ENCODE measurements at regions not wholly inside any gene's neighbourhood (a gene's known extent, or its start where the extent isn't known, plus 50 kb on each side); places are given as distances from the start of the nearest gene placed in this dataset.
A peak's percentile ranks its signal among the peaks of the same experiment; 100 is the strongest.

- intact Hi-C loops (cut with DNase I; ENCODE audit: low total_unique reads) = no loop called here
- H3K27ac ChIP-seq = peak overlapping the region in 1 of 2 donors; percentile 60
- no peak for DNase-seq
- TF ChIP-seq, protein P1, sequence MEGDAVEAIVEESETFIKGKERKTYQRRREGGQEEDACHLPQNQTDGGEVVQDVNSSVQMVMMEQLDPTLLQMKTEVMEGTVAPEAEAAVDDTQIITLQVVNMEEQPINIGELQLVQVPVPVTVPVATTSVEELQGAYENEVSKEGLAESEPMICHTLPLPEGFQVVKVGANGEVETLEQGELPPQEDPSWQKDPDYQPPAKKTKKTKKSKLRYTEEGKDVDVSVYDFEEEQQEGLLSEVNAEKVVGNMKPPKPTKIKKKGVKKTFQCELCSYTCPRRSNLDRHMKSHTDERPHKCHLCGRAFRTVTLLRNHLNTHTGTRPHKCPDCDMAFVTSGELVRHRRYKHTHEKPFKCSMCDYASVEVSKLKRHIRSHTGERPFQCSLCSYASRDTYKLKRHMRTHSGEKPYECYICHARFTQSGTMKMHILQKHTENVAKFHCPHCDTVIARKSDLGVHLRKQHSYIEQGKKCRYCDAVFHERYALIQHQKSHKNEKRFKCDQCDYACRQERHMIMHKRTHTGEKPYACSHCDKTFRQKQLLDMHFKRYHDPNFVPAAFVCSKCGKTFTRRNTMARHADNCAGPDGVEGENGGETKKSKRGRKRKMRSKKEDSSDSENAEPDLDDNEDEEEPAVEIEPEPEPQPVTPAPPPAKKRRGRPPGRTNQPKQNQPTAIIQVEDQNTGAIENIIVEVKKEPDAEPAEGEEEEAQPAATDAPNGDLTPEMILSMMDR (IDR thresholded peaks at IDR 0.05) = no peak
- H3K36me3 ChIP-seq = peaks cover 0 to 80% (median 37%) of the 10 kb centered on the region in 3 donors
- no peaks in the 10 kb centered on the region for H3K9me3 ChIP-seq
- no peak overlapping the region for H3K4me3 ChIP-seq
- peaks cover 9 to 64% (median 52%) of the 10 kb centered on the region in 4 donors for H3K4me1 ChIP-seq
- H3K27me3 ChIP-seq = no peaks in the 10 kb centered on the region
These were observed 119.0 kb downstream of the RFLNA start for GRCh38 chr12:124413915-124414314.

DNA sequence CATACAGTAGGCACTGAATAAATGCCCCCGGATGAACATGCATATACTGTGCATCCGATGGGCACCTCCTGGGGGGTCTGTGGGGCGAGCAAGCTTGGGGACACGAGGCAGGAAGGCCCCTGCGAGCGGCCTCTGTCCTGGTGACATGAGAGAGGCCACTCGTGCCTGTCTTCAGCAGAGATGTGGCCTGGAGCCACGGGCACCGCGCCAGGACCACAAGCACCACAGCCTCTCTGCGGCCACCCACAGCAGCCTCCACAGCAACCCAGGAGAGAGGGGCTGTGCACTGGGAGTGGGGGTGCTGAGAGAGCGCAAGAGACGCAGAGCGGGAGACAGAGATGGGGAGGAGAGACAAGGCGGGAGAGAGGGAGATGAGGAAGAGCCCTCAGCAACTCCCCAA lies 118.5 kb downstream of the RFLNA start:
- TF ChIP-seq, protein P1 (IDR thresholded peaks at IDR 0.05) = no peak
- DNase-seq = no peak
- Histone ChIP-seq H3K4me3 (no peak overlapping the region), H3K27ac (peak overlapping the region; percentile 58 to 60), H3K9me3 (no peaks in the 10 kb centered on the region), H3K4me1 (peaks cover 9 to 59% (median 50%) of the 10 kb centered on the region in 4 donors), H3K27me3 (no peaks in the 10 kb centered on the region), H3K36me3 (peaks cover 0 to 80% (median 34%) of the 10 kb centered on the region in 3 donors)
- intact Hi-C loops (cut with DNase I; ENCODE audit: low total_unique reads) = no loop called here

DNA sequence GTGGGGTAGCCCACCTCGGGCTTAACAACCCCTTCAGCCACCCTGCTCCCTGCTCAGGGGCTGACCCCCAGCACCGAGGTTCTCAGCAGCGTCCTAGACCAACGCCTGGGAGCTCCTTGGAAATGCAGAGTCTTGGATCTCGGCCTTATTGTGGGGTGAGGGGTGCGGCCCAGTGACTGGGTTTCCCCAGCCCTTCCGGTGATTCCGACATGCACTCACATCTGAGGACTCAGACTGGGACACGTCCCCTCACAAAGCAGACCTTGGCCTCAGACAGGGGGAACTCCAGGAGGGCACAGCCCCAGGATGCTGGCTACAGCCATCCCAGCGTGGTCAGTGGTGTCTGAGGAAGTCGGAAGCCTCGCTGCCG lies 117.7 kb downstream of the RFLNA start:
- peak overlapping the region; percentile 58 to 60 for H3K27ac ChIP-seq
- H3K36me3 ChIP-seq = peaks cover 0 to 81% (median 29%) of the 10 kb centered on the region in 3 donors
- no peaks in the 10 kb centered on the region for H3K9me3 ChIP-seq
- TF ChIP-seq, protein P1 (IDR thresholded peaks at IDR 0.05) = no peak
- DNase-seq = no peak
- intact Hi-C loops (cut with DNase I; ENCODE audit: low total_unique reads) = no loop called here
- H3K4me3 ChIP-seq = no peak overlapping the region
- peaks cover 9 to 53% (median 47%) of the 10 kb centered on the region in 4 donors for H3K4me1 ChIP-seq
- no peaks in the 10 kb centered on the region for H3K27me3 ChIP-seq

DNA sequence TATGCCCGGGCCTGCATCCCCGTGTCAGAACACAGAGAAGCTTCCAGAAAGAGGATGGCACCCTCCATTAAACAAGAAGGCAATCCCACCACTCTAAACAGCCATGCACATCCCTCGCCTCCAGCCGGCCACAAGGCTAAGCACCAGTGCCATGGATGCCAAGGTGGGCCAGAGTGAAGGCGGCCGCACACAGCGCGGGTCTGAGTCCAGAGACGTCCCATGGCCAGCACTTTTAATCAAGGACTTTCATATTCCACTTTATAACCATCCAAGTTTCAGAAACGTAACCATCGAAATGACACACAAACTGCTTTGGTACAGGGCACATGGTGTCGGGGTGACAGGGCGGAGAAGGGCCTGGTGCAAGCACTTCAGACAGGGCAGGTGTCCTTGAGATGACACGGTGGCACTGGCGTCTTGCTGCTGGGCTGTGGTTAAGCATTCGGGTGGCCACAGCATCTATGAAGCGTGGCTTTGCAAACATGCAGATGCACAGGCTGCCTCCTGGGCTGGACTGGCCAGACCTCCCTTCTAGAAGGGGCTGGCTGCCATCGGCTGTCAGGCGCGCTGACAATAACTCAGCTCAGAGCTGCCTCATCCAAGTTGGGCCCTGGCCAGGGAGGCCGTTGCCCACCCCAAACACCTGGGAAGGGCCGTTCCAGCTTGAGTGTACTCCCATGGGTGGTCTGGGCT lies 117.2 kb downstream of the RFLNA start:
- Histone ChIP-seq H3K4me3 (no peak overlapping the region), H3K27me3 (no peaks in the 10 kb centered on the region), H3K4me1 (peaks cover 9 to 53% (median 47%) of the 10 kb centered on the region in 4 donors), H3K9me3 (no peaks in the 10 kb centered on the region), H3K36me3 (peaks cover 0 to 81% (median 29%) of the 10 kb centered on the region in 3 donors), H3K27ac (peak overlapping the region; percentile 58 to 60)
- intact Hi-C loops (cut with DNase I; ENCODE audit: low total_unique reads) = no loop called here
- TF ChIP-seq, protein P1 (IDR thresholded peaks at IDR 0.05) = no peak
- DNase-seq = no peak

GRCh38 chr12:124411281-124411878 lies 116.5 kb downstream of the RFLNA start:
- peaks cover 0 to 77% (median 23%) of the 10 kb centered on the region in 3 donors for H3K36me3 ChIP-seq

More at GRCh38 chr12:124411281-124411878, 116.5 kb downstream of the RFLNA start:
- Histone ChIP-seq H3K4me3 (no peak overlapping the region), H3K4me1 (peaks cover 9 to 53% (median 47%) of the 10 kb centered on the region in 4 donors), H3K9me3 (no peaks in the 10 kb centered on the region), H3K27ac (peak overlapping the region; percentile 58 to 60), H3K27me3 (no peaks in the 10 kb centered on the region)
- intact Hi-C loops (cut with DNase I; ENCODE audit: low total_unique reads) = no loop called here
- DNase-seq = peak; percentile 88 to 91
- TF ChIP-seq, protein P1 (IDR thresholded peaks at IDR 0.05) = no peak

Data from tibial artery (tissue), 4 donors.